NCI-H446 (cell line): ENCODE measurements at regions not wholly inside any gene's neighbourhood (a gene's known extent, or its start where the extent isn't known, plus 50 kb on each side); places are given as distances from the start of the nearest gene placed in this dataset.
A peak's percentile ranks its signal among the peaks of the same experiment; 100 is the strongest.

ENCODE experiments used
- DNase-seq, 2 experiments: peaks; one replicate each; lab custom pipeline; 2025; lab: John Stamatoyannopoulos, UW

- DNase-seq: no peak
Measured at GRCh38 chr4:74642006-74642405, 152.3 kb downstream of the BTC start.

GRCh38 chr4:74649193-74649592, 145.1 kb downstream of the BTC start:
- DNase-seq: no peak

GRCh38 chr4:74651198-74651597, 143.1 kb downstream of the BTC start:
- no peak for DNase-seq

- DNase-seq: no peak
Measured at GRCh38 chr4:74653331-74654229, 140.7 kb downstream of the BTC start.

GRCh38 chr4:74654230-74654681, 140.1 kb downstream of the BTC start:
- no peak for DNase-seq

GRCh38 chr4:74656596-74656995, 137.7 kb downstream of the BTC start:
- DNase-seq: no peak

GRCh38 chr4:74658116-74658515, 136.2 kb downstream of the BTC start:
- no peak for DNase-seq

GRCh38 chr4:74659576-74660411, 134.5 kb downstream of the BTC start:
- DNase-seq: peak; percentile 48 to 90

- DNase-seq: no peak
Measured at GRCh38 chr4:74660866-74661265, 133.5 kb downstream of the BTC start.

GRCh38 chr4:74661427-74662201, 132.7 kb downstream of the BTC start:
- no peak for DNase-seq

GRCh38 chr4:74663631-74664030, 130.7 kb downstream of the BTC start:
- DNase-seq: no peak

- no peak for DNase-seq
Measured at GRCh38 chr4:74665346-74665745, 129.0 kb downstream of the BTC start.

- DNase-seq: no peak
Measured at GRCh38 chr4:74665876-74666275, 128.4 kb downstream of the BTC start.

GRCh38 chr4:74667438-74667837, 126.9 kb downstream of the BTC start:
- DNase-seq: no peak

GRCh38 chr4:74667944-74668343, 126.4 kb downstream of the BTC start:
- no peak for DNase-seq

- no peak for DNase-seq
Measured at GRCh38 chr4:74669702-74670101, 124.6 kb downstream of the BTC start.

GRCh38 chr4:74670583-74670982, 123.7 kb downstream of the BTC start:
- DNase-seq: no peak

GRCh38 chr4:74671080-74671698, 123.1 kb downstream of the BTC start:
- peak; percentile 13 to 74 for DNase-seq

GRCh38 chr4:74674750-74675149, 119.6 kb downstream of the BTC start:
- no peak for DNase-seq

- DNase-seq: peak; percentile 40 to 74
Measured at GRCh38 chr4:74675673-74676279, 118.5 kb downstream of the BTC start.
